ENCODE measurements at regions not wholly inside any gene's neighbourhood (a gene's known extent, or its start where the extent isn't known, plus 50 kb on each side); places are given as distances from the start of the nearest gene placed in this dataset.

- Histone ChIP-seq H3K27me3 (ENCODE audit: control insufficient read depth, low read length) (peaks cover 8% of the 10 kb centered on the region), H3K4me1 (ENCODE audit: control insufficient read depth, low read length) (no peaks in the 10 kb centered on the region), H3K9me2 (replicated peaks; ENCODE audit: control insufficient read depth, low read length) (no peaks in the 10 kb centered on the region), H3K4me3 (ENCODE audit: low read length) (no peak overlapping the region), H3K36me3 (ENCODE audit: control insufficient read depth, low read length) (no peaks in the 10 kb centered on the region), H3K4me2 (ENCODE audit: low read length) (no peak overlapping the region), H3K27ac (ENCODE audit: low read depth, low read length) (no peak overlapping the region), H3K79me2 (ENCODE audit: control insufficient read depth, low read length) (no peaks in the 10 kb centered on the region), H3K9me3 (ENCODE audit: control insufficient read depth, insufficient read depth, low read length) (peaks cover 6% of the 10 kb centered on the region; the same call in 1 of the 2 replicates), H4K20me1 (ENCODE audit: control insufficient read depth, insufficient read depth, low read depth, low read length) (no peaks in the 10 kb centered on the region), H3F3A (ENCODE audit: control insufficient read depth, insufficient read depth) (no peaks in the 10 kb centered on the region)
- TF ChIP-seq EZH2phosphoT487 (IDR thresholded peaks at IDR 0.05; ENCODE audit: borderline replicate concordance, low read length) (no peak), CTCF (IDR thresholded peaks at IDR 0.05; ENCODE audit: low read depth, low read length, poor library complexity, severe bottlenecking) (no peak)
These were observed 58.2 kb upstream of the FTH1 start for GRCh38 chr11:62025487-62026105.

DNA sequence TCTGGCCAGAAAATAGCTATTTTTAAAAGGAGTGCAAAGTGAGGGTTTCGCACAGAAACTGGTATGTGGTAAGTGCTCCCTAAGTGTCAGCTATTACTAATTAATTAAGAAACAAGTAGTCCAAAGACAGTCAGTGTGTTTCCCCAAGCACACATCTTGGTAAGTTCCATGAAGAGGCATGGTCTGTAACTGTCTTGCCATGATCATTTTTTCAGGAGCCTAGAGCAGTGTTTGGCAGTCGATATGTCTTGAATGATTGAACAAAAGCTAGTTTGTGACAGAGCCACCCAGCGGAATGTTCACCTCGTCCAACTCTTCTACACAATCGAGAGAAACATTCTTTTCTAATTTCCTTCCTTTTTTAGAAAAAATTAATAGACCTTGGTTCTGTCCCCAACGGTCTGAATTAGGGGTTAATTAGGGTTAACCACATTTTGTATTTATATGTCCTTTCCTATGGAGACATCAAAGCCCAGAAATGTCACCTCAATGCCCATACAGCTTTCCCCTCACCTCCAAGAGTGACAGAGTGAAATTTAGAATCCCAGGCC, 57.6 kb upstream of the FTH1 start:
- Histone ChIP-seq H3K36me3 (ENCODE audit: control insufficient read depth, low read length) (no peaks in the 10 kb centered on the region), H3K27ac (ENCODE audit: low read depth, low read length) (no peak overlapping the region)

DNA sequence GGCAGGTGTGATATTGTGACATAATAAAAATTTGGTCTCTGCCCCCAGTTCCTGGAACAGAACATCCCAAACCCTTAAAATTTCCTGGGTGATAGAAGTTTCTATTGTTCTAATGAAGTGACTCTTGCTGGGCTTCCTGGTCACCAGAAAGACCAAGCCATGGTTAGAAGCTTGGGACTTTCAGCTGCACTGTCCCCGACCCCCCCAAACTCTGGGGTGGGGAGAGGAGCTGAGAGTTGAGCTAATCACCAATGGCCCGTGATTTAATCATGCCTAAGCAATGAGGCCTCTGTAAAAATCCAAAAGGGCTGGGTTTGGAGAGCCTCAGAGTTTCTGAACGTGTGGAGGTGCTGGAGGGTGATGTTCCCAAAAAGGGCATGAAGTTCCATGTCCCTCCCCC, 54.8 kb upstream of the FTH1 start:
- no peaks in the 10 kb centered on the region for H3K4me1 ChIP-seq (ENCODE audit: control insufficient read depth, low read length)
- H3K36me3 ChIP-seq (ENCODE audit: control insufficient read depth, low read length): no peaks in the 10 kb centered on the region
- H4K20me1 ChIP-seq (ENCODE audit: control insufficient read depth, insufficient read depth, low read depth, low read length): no peaks in the 10 kb centered on the region
- no peaks in the 10 kb centered on the region for H3K79me2 ChIP-seq (ENCODE audit: control insufficient read depth, low read length)
- no peaks in the 10 kb centered on the region for H3K9me2 ChIP-seq (replicated peaks; ENCODE audit: control insufficient read depth, low read length)
- H3K9me3 ChIP-seq (ENCODE audit: control insufficient read depth, insufficient read depth, low read length): peaks cover 6% of the 10 kb centered on the region; the same call in 1 of the 2 replicates
- peaks cover 8% of the 10 kb centered on the region for H3K27me3 ChIP-seq (ENCODE audit: control insufficient read depth, low read length)
- TF ChIP-seq EZH2phosphoT487 (IDR thresholded peaks at IDR 0.05; ENCODE audit: borderline replicate concordance, low read length) (no peak), CTCF (IDR thresholded peaks at IDR 0.05; ENCODE audit: low read depth, low read length, poor library complexity, severe bottlenecking) (no peak)
- no peak overlapping the region for H3K27ac ChIP-seq (ENCODE audit: low read depth, low read length)
- H3K4me2 ChIP-seq (ENCODE audit: low read length): no peak overlapping the region
- no peak overlapping the region for H3K4me3 ChIP-seq (ENCODE audit: low read length)
- H3F3A ChIP-seq (ENCODE audit: control insufficient read depth, insufficient read depth): no peaks in the 10 kb centered on the region

More for the DNA sequence above, 57.6 kb upstream of the FTH1 start:
- H3K27me3 ChIP-seq (ENCODE audit: control insufficient read depth, low read length): peaks cover 8% of the 10 kb centered on the region
- H4K20me1 ChIP-seq (ENCODE audit: control insufficient read depth, insufficient read depth, low read depth, low read length): no peaks in the 10 kb centered on the region
- peaks cover 6% of the 10 kb centered on the region; the same call in 1 of the 2 replicates for H3K9me3 ChIP-seq (ENCODE audit: control insufficient read depth, insufficient read depth, low read length)
- no peaks in the 10 kb centered on the region for H3K4me1 ChIP-seq (ENCODE audit: control insufficient read depth, low read length)
- no peaks in the 10 kb centered on the region for H3K9me2 ChIP-seq (replicated peaks; ENCODE audit: control insufficient read depth, low read length)
- H3F3A ChIP-seq (ENCODE audit: control insufficient read depth, insufficient read depth): no peaks in the 10 kb centered on the region
- no peak overlapping the region for H3K4me3 ChIP-seq (ENCODE audit: low read length)
- H3K79me2 ChIP-seq (ENCODE audit: control insufficient read depth, low read length): no peaks in the 10 kb centered on the region
- H3K4me2 ChIP-seq (ENCODE audit: low read length): no peak overlapping the region
- TF ChIP-seq CTCF (IDR thresholded peaks at IDR 0.05; ENCODE audit: low read depth, low read length, poor library complexity, severe bottlenecking): no peak

Data from DOHH2 (cell line).